ENCODE measurements at regions not wholly inside any gene's neighbourhood (a gene's known extent, or its start where the extent isn't known, plus 50 kb on each side); places are given as distances from the start of the nearest gene placed in this dataset.

DNA sequence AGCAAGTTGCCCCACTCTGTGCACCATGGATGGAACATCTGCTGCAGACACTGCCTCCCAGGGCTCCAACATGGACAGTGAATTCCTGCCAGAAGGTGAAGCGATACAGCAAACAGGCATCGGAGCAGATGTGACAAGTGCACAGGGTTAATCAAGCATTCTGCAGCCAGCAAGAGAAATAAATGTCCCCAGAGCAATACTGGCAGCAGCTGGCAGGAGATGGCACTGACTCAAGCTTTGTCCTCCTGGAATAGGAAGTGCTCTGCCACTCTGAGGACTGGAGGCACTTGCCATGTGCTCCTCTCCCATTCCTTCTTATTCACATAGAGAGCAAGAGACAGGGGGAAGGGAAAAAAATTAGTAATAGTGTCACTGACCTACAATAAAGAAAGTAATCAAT lies 402.7 kb upstream of the DAB1 start:
- intact Hi-C loops (cut with DNase I) = no loop called here
- DNase-seq (ENCODE audit: low spot score) = no peak

- intact Hi-C loops (cut with DNase I) = no loop called here
- no peak for DNase-seq (ENCODE audit: low spot score)
Observed at GRCh38 chr1:57824535-57824934, 400.7 kb upstream of the DAB1 start.

- no peak for DNase-seq (ENCODE audit: low spot score)
- intact Hi-C loops (cut with DNase I) = no loop called here
Observed at GRCh38 chr1:57820356-57821095, 396.7 kb upstream of the DAB1 start.

GRCh38 chr1:57819893-57820292 lies 396.0 kb upstream of the DAB1 start:
- intact Hi-C loops (cut with DNase I) = no loop called here
- DNase-seq (ENCODE audit: low spot score) = no peak

DNA sequence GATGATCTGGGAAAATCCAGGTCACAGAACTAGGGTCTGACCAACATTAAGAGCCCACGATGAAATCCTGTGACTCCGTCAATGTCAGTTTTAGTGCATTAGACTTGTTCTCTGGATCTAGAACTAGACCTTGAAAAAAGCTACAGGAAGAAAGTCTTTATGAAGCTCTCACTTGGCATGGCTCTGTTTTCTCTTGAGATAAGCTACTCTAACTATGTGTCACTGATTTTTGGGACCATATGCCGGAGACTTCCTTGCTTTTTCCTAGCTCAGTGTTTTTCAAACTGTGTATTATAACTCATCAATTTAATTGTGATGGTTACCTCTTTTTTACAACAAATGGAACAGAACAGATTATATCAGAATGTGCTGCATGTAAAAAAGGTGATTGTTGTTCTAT lies 379.7 kb upstream of the DAB1 start:
- no peak for DNase-seq (ENCODE audit: low spot score)
- intact Hi-C loops (cut with DNase I) = no loop called here

GRCh38 chr1:57800376-57800775 lies 376.5 kb upstream of the DAB1 start:
- no peak for DNase-seq (ENCODE audit: low spot score)
- intact Hi-C loops (cut with DNase I) = no loop called here

DNA sequence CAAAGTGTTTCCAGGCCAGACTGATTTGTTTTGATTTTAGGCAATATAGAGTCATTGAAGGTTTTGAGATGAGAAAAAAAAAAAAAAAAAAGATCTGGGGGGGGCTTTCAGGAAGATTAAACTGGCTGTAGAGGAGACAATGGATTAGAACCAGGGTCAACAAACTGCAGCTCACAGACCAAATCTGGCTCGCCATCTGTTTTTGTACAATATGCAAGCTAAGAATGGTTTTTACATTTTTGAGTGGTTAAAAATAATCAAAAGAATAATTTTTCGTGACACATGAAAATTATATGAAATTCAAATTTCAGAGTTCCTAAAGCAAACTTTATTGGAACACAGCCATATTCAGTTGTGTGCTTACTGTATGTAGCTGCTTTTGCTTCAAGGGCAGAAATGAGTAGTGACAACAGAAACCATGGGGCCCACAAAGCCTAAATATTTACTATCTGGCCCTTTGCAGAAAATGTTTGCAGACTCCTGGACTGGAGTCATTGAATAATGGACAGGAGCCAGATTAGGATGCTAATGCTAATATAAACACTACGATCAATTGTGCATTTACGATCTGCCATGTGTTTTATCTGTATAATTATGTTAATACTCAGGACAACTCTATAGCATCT lies 375.7 kb upstream of the DAB1 start:
- DNase-seq (ENCODE audit: low spot score) = no peak
- intact Hi-C loops (cut with DNase I) = no loop called here

GRCh38 chr1:57798543-57798942 lies 374.7 kb upstream of the DAB1 start:
- no peak for DNase-seq (ENCODE audit: low spot score)
- intact Hi-C loops (cut with DNase I) = no loop called here

DNA sequence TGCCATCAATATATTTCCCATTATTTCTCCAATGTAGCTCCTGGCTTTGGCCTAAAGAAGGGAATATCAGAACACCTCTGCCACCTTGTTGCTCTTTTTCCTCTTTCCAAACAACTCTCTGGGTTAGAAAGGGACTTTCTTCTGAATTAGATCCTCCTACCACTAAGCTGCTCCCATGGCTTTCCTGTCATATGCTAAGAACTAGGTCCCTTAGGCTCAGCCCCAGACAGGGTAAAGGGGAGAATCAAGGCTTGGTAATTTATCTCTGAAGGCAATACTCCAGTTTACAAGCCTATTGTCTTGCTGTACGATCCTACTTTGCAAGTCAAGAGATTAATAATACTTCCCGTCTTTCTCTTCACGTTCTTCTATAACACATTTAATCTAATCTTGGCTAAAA lies 373.2 kb upstream of the DAB1 start:
- no peak for DNase-seq (ENCODE audit: low spot score)
- intact Hi-C loops (cut with DNase I) = no loop called here

GRCh38 chr1:57796616-57797015 lies 372.8 kb upstream of the DAB1 start:
- DNase-seq (ENCODE audit: low spot score) = no peak
- intact Hi-C loops (cut with DNase I) = no loop called here

GRCh38 chr1:57795886-57796285 lies 372.0 kb upstream of the DAB1 start:
- DNase-seq (ENCODE audit: low spot score) = no peak
- intact Hi-C loops (cut with DNase I) = no loop called here

DNA sequence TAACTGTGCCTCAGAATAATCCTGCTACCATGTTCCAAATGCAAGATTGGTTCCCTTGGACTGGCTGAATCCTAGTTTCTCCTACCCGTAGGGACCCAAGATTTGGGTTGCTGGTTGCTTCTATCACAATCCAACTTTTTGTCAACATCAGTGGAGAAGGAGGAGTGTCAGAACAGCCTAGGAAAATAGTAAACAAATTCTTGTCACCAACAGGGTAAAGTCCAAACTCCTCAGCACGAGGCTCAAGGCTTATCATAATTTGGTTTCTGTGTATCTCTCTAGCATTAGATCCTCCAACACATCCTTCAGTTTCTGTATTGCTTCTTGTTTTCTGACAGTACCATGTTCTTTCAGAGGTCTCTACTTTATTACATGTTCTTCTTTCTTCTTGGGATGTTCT lies 370.2 kb upstream of the DAB1 start:
- no peak for DNase-seq (ENCODE audit: low spot score)
- intact Hi-C loops (cut with DNase I) = no loop called here

DNA sequence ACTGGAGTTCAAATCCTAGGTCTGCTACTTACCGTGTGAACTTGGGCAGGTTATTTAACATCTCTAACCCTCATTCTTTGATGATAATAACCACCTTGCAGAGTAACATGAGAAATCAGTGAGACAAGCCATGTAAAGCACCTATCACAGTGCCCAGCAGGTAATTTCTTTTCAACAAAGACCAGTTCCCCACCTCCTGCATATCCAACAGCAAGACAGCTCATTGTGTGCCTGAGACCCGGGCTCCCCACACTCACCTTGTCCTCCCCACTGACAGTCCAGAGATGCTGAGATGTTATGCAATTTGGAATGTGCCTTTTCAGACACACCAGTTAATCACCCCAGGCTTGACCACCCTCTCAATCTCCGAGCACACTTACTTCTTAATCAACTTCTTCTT lies 367.6 kb upstream of the DAB1 start:
- intact Hi-C loops (cut with DNase I) = no loop called here
- DNase-seq (ENCODE audit: low spot score) = no peak

DNA sequence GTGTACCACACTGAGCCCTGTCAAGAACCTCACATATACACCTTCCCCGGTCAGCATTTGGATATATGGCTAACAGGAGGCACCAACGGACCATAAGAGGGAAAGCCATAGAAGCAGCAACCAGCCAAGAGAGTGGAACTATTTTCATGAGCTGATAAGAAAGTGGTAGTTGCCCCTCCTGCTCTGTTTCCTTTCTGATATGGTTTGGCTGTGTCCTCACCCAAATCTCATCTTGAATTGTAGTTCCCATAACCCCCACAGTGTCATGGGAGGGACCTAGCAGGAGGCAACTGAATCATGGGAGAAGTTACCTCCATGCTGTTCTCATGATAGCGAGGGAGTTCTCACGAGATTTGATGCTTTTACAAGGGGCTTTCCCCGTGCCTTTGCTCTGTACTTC lies 366.1 kb upstream of the DAB1 start:
- intact Hi-C loops (cut with DNase I) = no loop called here
- no peak for DNase-seq (ENCODE audit: low spot score)

DNA sequence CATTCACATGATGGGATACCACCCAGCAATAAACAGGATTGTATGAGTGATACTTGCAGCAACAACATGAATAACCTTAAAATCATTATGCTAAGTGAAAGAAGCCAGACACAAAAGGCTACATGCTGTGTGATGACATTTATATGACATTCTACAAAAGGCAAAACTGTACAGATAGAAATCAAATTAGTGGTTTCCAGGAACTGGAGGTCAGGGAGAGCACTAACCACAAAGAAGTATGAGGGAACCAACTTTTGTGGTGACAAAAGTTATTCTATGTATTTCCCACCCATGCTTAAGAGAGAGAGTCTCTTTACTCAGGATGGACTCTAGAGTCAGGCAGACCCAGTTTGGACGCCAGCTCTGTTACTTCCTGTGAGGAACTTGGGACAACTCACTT lies 364.5 kb upstream of the DAB1 start:
- intact Hi-C loops (cut with DNase I) = no loop called here
- no peak for DNase-seq (ENCODE audit: low spot score)

DNA sequence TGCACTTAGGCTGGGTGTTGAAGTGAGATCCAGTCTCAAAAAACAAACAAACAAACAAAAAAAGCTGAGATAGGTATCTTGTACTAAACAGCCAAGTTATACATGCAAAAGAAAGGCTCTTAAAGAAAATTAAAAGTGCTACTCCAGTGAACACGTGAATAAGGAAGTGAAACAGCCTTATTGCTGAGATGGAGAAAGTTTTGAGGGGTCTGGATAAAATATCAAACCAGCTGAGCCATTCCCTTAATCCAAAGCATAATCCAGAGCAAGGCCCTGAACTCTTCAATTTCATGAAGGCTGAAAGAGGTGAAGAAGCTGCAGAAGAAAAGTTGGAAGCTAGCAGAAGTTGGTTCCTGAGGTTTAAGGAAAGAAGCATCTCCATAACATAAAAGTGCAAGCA lies 360.5 kb upstream of the DAB1 start:
- intact Hi-C loops (cut with DNase I) = no loop called here
- no peak for DNase-seq (ENCODE audit: low spot score)

DNA sequence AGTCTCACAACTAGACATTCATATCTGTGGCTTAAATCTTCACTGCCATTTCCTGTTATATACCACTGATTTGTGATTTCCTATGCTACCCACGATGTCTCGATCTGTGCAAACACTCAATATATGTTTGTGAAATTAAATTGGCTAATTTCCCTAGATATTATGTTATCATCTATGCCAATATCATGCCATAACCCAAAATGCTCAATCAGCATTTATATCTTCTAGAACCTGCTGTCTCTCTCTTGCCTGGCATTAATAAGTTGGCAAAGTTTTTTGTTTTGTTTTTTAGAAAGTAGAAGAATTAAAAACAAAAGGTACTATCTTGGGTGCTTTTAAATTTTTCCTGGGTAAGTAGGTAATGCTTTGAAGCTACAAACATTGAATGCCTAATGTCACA lies 358.5 kb upstream of the DAB1 start:
- no peak for DNase-seq (ENCODE audit: low spot score)
- intact Hi-C loops (cut with DNase I) = no loop called here

DNA sequence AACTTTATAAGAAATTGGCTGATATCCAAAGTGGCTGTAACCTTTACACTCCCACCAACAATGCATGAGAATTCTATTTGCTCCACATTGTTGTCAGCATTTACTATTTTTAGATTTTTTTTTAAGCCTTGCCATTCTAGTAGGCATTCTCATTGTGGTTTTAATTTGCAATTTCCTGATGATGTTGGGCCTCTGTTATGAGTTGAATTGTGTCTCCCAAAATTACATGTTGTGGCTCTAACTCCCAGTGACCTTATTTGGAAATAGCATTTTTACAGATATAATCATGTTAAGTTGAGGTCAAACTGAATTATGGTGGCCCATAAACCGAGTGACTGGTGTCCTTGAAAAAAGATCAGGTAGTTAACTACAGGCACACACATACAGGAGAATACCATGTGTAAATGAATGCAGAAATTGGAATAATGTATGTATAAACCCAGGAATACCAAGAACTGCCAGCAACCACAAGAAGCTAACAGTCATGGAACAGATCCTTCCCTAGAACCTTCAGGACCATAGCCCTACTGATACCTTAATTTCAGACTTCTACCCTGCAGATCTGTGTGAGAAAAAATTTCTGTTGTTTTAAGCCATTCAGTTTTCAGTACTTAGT lies 348.8 kb upstream of the DAB1 start:
- DNase-seq (ENCODE audit: low spot score) = no peak

DNA sequence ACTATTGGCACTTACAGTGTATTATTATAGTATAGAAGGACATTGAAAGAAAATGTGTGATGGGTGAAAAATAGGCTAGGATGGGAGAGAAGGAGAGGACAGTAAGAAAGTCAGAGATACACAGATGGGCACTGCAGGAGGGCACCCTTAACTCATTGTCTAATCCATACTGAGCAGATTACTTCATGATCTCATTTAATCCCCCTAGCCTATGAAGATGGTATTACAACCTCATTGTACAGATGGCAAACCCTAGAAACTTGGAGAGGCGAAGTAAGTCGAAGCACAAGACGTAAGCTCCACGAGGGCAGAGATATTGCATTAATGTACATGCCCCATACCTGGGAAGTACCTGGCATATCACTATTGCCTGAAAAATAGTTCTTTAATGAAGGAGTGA lies 346.9 kb upstream of the DAB1 start:
- intact Hi-C loops (cut with DNase I) = no loop called here
- DNase-seq (ENCODE audit: low spot score) = no peak

More for the DNA sequence above, 348.8 kb upstream of the DAB1 start:
- intact Hi-C loops (cut with DNase I) = no loop called here

GRCh38 chr1:57770236-57770635 lies 346.4 kb upstream of the DAB1 start:
- intact Hi-C loops (cut with DNase I) = no loop called here
- DNase-seq (ENCODE audit: low spot score) = no peak

DNA sequence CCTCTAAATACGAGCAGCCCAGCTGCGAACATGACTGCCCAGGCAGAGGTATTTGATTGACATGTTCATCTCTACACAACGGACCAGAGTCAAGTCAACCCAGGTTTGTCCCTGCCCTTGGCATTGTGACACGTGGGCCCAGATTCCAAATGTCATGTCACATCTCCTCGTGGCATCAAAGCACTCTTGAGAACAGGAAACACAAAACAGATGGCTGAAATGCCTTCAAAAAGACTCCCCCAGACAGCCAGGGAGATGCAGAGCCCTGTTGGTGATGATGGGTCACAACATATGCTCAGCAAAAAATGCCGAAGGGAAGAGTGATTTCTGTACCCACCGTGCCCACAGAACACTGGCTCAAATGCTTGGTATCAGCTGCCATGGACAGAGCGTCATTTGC lies 337.8 kb upstream of the DAB1 start:
- no peak for DNase-seq (ENCODE audit: low spot score)
- intact Hi-C loops (cut with DNase I) = no loop called here
